DMS53 treated with DMSO at 0.1 percent for 48 hours (cell line): ENCODE measurements at regions not wholly inside any gene's neighbourhood (a gene's known extent, or its start where the extent isn't known, plus 50 kb on each side); places are given as distances from the start of the nearest gene placed in this dataset.
"Not testable (repeated sequence)": the region's sequence is repeated elsewhere in the genome, so short reads cannot be mapped to it uniquely, and the experiment has no call there.

Source experiments
- DNase-seq: peaks from one replicate; lab custom pipeline; 2025; ENCODE audit not compliant: unreplicated experiment; lab: John Stamatoyannopoulos, UW

DNA sequence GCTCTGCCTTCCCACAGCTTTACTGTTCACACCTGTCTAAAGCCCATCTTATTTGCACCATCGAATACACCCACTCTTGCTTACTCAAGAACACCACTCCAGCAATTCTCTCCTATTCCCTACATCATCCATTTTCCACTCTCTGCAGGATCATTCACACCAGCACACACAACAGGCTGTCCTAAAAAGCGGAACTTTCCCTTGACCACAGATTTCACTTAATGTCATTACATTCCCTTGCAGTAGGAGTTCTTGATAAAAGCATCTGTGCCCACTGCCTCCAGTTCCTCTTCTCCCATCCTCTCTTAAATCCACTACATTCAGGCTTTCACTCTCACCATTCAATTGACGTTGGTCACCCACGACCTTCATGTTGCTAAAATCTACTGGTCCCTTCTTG, 103.0 kb upstream of the PABPC3 start:
- DNase-seq: not testable (repeated sequence)

DNA sequence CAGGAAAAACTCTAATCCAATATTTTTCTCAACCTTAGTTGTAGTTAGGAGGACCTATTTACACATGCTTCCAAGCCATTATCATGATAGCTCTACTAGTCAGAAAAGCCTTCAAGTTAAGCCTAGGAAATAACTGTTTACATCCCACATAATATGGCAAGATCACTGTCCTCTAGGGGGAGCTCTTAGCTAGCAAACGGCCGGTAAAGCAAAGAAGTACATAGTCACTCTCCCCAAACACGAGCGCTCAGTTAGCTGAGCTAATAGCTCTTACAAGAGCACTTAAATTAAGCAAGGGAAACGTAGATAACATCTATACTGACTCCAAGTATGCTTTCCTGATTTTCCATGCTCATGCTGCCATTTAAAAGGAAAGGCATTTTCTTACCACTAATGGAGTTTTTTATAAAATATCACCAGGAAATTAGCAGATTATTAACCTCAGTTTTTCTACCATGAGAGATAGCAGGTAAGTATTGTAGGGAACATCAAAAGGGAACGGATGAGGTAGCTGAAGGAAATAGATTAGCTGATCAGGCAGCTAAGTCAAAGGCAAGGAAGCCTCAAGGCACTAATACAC, 100.6 kb upstream of the PABPC3 start:
- DNase-seq: peak; percentile 90

DNA sequence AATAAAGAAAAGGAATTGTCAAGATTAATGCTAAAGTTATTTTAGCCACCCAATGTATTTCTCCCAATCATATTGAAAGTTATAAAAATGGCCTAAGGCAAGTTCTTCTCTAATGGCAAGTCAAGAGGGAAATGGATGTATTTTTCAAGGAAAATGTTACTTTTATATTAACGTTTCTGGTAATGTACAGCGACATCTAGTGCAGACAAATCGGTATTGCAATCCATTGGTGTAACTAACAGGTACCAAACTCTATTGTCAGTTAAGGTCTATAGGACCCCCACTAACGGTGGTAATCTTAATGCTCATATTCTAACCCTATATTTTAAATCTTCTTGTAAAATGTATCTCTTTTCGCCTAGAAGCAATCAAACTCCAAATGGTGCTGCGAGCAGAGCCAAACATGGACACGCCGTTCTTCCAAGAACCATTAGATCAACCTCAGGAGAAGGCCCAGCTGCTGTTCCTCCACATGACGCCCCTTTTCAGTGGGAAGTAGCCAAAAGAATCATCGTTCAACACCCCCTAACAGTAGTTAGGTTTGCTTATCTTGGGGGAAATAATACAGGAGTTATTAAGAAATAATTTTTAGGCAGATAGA, 98.5 kb upstream of the PABPC3 start:
- DNase-seq: peak; percentile 53

DNA sequence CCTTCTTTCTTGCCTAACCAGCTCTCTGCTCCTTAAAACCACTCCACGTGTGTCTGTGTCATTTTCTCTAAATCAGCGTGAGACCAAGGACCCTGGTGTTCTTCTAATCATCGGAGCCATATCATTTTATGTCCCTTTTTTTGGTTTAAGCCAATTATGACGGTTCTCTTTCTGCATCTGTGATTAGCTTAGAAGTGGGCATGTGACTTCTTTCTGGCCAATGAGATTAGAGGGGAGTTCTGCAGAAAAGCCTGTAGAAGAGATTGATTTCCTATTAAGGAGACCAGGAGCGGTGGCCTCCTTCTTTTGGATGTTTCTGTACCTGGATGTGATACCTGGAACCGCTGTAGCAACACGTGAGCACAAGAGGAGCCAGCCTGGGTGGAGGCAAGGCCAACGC, 97.5 kb upstream of the PABPC3 start:
- DNase-seq: no peak

DNA sequence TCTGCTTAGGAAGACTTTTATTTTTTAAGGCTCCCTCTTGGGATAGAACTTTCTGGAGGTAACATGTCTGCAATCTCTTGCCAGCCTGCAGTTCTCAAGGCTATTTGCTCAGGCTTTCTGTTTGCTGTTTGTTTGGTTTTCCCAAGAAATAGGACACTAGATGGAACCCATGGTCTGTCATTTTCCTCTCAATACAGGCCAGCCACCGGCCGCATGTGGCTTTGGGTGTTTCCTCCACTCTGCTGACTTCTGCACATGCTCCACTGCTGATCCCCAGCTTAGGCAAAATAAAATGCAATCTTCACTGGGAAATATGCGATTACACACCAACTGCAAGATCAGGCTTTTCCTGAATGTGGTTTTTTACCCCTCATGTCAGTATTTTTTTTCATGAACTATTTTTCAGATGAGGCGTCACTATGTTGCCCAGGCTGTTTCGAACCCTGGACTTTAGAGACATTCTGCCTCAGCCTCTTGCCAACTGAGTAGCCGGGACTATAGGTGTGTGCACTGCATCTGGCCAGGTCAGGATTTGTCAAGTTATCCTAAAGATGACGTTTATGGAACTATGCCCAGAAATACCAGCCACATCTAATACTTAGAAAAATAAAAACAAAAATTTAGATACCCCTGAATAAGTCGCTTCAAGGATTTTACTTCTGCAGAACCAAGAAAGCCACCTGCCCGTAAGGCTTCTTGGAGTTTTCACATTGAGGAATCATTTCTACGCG, 94.3 kb upstream of the PABPC3 start:
- no peak for DNase-seq

DNA sequence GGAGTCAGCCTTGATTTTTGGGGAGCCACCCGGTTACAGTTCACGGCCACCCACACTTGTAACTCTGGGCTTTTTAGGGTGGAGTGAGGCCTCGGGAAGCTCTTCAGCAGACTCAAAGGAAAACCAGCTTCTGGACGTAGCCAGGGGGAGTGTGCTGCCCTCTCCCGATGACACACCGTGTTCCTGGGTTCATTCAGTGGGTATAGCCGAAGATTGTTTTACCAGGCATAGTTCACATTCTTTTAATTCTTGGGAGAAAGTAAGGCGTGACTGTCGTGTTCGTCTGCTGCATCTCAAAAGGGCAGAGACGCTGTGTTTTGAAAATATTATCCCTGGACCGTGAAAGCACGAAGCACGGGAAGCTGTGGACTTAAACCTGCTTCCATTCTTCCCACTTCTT, 93.6 kb upstream of the PABPC3 start:
- DNase-seq: not testable (repeated sequence)

DNA sequence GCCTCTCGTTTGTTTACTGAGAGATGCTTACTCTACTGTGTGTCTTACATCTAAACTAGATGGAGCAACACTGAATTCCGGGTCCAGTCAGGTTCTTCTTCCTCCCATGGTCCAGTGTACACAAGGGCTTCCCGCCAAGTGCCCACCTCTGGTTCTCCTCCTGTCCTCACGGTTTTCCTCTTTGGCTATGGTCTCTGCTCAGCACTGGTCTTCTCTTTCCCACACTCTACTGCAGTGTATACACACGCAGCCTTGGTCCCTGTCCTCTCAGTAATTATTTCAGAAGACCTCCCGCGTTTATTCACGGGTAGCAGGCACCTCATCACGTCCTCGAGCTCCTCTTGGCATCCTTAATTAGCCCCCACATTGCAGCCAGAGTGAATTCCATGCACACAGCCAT, 91.4 kb upstream of the PABPC3 start:
- DNase-seq: not testable (repeated sequence)

DNA sequence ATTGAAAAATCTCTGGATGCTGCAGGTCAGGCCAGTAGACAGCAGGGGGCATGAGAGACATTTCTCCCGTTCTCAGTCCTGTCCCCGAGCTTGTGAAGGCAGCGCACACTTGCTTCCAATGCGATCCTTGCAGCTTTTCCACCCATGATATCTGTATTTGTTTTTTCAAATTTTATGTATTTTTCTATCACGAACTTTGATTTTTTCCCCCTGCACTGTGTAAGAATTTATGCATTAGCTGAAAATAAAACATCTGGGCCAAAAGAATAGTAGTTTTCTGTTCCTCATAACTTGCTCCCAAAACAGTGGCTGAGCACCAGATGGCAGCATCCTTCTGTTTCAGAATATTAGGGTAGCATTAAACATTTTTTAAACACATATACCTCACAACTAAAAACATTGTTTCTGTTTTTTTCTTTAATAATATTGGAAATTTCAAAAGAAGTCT, 90.9 kb upstream of the PABPC3 start:
- DNase-seq: peak; percentile 24

DNA sequence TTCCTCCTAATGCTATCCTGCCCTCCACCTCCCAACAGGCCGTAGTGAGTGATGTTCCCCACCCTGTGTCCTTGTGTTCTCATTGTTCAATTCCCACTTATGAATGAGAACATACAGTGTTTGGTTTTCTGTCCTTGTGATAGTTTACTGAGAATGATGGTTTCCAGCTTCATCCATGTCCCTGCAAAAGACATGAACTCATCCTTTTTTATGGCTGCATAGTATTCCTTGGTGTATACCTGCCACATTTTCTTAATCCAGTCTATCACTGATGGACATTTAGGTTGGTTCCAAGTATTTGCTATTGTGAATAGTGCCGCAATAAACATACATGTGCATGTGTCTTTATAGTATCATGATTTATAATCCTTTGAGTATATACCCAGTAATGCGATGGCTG, 88.5 kb upstream of the PABPC3 start:
- not testable (repeated sequence) for DNase-seq

DNA sequence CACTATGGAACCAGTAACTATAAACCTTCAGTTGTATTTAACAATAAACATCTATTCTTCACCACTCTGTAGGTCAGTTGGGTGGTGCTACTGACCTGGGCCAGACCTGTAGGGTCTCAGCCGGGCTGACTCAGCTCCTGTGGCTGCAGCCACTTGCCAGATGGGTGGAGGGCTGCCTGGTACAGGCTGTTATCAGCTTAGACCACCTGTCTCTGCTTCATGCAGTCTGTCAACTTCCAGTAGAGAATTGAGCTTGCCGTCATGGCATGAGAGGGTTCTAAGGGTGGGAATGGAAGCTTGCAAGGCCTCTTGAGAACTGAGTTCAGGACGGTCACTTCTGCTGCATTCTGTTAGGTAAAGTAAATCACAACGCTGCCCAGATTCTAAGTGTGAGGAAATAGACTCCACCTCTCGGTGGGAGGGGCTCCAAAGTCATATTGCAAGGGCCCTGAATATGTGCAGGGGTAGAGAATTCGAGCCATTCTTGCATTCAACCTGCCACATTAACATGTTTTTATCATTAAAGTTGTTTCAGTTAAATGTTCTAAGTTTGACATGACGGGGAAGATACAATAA, 81.5 kb upstream of the PABPC3 start:
- DNase-seq: not testable (repeated sequence)

DNA sequence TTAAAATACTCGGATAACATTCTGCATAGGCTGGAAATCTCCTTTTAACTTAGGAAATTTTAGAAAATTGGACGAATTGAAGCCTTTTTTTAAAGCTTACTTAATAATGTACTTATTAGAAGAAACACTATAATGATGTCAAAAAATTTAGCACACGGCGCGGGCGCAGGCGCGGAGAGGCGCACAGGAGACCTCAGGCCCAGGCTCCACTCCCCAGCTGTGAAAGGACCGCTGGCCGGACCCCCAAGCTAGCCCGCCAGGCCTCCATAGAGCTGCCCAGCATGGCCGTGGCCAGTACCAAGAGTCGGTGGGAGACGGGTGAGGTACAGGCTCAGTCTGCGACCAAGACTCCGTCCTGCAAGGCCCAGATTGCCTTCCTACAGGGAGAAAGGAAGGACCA, 78.8 kb upstream of the PABPC3 start:
- not testable (repeated sequence) for DNase-seq

DNA sequence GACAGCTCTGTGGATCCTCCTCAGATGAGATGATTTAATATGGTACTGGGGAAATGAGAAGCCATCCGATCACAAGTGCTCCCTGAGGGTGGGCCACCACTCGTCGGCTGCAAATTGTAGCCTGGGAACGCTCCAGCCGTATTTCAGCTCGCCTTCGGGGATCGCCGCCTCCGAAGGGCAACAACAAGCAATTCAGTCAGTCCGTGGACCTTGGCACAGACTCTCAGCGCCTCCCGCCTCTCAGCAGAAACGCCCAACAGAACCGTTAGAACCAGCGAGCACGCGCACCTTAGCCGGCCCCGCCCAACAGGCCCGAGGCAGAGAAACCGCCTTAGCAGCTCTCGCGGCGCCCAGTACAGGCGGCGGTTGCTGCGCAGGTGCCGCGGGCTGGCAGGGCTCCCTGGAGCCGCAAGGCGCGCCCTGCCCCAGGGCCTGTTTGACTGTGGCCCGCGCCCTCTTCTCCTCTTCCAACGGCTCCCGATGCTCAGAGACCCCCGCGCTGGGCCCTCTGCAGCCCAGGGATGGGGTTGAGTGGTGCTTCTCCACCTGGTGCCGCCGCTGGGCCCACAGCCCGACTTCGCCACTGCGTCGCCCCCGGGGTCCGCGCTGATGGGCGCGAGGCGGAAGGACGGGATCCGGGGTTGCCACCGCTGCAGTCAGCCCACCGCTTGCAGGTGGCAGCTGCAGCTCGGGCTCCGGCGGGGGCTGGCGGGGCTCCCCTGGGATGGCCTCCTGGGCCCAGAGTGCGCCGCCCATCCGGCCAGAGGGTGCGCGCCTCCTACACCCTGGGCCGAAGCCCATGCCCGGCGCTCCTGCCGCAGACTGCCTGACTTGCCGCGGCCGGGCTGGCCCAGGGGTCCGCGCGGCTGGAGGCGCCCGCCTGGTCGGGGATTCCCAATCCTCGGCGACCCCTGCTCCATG, 77.9 kb upstream of the PABPC3 start:
- peak; percentile 54 for DNase-seq

DNA sequence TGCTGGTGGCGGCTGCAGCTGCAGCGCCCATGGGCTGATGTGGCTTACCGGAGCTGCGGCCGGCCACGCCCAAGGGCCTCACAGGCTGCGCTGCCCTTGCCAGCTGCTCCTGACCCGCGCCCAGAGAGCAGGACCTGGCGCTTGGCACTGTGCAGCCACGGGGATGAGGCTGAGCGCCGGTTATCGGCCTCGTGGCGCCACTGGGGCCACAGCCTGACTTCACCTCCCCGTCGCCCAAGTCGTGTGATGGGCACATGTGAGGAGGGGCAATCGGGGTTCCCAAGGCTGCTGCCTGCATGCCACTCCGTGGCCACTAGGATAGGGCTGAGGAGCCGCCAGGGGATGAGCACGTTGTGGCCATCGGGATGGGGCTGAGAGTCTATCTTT, 77.2 kb upstream of the PABPC3 start:
- peak; percentile 23 for DNase-seq

DNA sequence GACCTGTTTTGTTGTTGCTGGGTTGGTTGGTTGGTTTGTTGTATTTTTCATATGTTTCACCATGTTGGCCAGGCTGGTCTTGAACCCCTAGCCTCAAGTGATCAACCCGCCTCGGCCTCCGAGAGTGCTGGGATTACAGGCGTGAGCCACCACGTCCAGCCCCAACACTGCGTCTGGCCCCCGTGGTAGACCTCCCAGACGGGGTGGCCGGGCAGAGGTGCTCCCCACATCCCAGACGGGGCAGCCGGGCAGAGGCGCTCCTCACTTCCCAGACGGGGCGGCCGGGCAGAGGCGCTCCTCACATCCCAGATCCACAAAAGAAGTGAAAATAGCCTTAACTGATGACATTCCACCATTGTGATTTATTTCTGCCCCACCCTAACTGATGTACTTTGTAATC, 76.2 kb upstream of the PABPC3 start:
- not testable (repeated sequence) for DNase-seq

DNA sequence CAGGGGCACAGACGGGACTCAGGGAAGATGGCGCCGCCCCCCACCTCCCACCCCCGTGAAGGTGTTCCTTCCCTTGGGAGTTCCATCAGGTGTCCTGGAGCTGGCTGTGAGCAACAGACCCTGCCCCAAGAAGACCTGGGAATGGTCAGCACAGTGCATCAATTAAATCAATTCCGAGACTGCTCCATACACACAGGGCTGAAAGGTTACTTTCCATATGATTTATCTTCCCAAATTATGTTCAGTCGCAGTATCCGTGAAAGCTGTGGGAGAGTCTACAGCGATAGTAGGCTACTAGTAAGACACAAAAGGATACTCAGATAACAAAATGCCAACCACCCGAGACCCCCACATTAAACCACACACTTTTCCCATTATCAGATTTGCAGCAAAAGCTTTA, 71.8 kb upstream of the PABPC3 start:
- no peak for DNase-seq

DNA sequence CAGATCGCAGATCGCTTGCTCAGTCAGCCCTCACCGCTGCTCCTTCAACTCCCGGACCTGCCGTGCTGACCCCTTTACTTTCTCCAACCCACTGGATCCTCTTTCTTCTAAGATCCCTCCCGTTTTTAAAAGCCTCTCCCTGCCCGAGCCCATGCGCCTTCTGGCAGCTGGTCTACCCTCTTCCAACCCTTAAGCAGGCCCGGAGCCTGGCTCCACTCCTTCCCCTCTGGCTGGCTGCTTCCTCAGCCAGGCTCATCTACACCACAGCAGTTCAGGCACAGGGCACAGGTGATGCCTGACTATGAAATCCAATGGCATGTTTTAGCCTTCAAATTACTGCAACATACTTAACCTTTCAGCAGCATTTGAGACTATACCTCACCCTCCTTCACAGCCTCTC, 63.8 kb upstream of the PABPC3 start:
- no peak for DNase-seq

DNA sequence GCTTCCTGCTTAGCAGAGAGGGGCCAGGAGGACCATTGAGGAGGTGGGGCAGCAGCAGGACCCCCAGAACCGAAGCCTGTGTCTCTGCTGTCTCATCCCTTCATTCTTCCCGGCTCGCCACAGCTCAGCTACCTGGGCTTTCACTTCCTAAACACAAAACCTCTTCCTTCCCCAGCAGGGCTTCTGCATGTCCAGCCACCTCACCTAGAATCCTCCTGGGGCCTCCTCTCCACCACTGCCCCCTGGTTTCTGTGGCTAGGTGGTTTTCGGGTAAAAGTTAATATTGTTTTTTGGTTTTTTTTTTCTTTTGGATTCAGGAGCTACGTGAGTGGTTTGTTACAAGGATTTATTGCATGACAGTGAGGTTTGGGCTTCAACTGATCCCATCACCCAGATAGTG, 61.8 kb upstream of the PABPC3 start:
- no peak for DNase-seq

DNA sequence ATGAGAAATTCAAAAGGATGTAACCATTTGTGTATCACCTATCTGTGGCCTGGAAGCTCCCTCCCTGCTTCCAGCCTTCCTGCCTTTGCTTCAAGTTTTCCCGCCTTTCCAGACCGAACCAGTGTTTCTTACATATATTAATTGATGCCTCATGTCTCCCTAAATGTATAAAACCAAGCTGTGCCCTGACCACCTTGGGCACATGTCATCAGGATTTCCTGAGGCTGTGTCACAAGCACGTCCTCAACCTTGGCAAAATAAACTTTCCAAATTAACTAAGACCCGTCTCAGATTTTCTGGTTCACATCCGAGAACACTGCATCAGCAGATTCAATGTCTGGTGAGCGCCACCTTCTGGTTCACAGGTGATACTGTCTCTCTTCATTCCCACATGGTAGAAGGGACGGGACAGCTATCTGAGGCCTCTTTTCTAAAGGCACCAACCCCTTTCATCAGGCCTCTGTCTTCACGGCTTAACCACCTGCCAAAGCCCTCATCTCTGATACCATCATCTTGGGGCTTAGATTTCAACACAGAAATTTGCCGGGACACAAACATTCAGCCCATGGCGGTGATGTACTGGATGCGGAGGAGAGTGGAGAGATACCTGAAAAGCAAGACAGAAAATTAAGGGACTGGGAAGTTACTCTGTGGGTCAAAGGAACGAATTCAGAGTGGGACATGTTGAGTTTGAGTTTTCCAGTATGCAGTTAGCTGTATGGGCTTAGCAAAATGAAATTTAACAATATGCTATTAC, 58.7 kb upstream of the PABPC3 start:
- peak; percentile 63 for DNase-seq

DNA sequence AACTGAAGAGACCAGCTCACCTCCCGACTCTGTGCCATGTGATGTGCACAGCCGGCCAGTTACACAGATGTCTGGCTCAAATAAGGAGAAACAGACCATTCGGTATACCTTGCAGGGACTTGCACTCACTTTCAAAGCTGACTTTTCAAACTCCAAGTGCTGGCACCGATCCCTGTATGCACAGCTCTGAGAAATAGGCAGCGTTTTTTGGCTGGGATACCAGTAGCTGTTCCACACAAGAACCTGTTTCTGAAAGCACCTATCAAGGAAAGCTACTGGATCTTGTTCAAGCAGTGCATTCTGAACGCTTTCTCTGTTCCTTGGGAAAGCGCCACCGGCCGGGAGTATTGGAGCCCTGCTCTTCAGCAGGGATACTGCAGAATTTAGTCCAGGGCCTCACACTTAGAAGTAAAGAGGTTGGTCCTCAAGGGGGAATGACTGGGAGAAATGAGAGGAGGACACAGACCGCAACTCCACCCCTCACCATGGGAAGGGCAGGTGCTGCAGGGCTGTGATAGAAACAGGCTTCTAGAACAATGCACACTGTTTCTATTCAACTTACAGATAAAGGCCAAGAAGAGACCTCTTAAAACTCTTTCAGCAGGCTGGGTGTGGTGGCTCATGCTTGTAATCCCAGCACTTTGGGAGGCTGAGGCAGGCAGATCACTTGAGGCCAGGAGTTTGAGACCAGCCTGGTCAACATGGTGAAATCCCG, 53.6 kb upstream of the PABPC3 start:
- DNase-seq: no peak

DNA sequence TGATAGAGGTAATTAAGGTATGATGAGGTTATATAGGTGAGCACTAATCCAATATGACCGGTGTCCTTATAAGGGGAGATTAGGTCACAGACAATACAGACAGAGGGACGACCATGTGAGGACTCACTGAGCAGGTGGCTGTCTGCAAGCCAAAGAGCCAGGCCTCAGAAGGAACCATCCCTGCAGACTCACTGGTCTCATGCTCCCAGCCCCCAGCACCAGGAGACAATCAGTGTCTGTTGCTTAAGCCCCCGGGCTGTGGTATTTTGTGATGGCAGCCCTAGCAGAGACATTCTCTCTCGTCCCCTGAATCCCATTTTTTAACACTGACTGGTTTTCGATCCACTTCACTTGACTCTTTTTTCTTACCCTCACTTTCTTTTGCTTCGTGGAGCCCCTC, 51.9 kb upstream of the PABPC3 start:
- DNase-seq: no peak
